SK-N-SH treated with all-trans-retinoic acid at 6 μM for 48 hours (cell line): ENCODE measurements at regions not wholly inside any gene's neighbourhood (a gene's known extent, or its start where the extent isn't known, plus 50 kb on each side); places are given as distances from the start of the nearest gene placed in this dataset.

Experiments used
- ARNTL ChIP-seq: fragments of 450-650 bp; formaldehyde crosslinking; IDR thresholded peaks from 2 replicates; pipeline ENCODE4 v1.5.0; 2020; ENCODE audit warnings: low read depth, mild to moderate bottlenecking, moderate library complexity, borderline replicate concordance
- CSDC2 ChIP-seq: fragments of 250-450 bp; sonication (Bioruptor Pico); IDR thresholded peaks from 2 replicates; pipeline ENCODE4 v1.5.0; 2020; ENCODE audit warnings: mild to moderate bottlenecking, moderate library complexity
- PPARA ChIP-seq: fragments of 250-450 bp; sonication (Bioruptor Pico); IDR thresholded peaks from 2 replicates; pipeline ENCODE4 v1.5.0; 2020; ENCODE audit warnings: mild to moderate bottlenecking, borderline replicate concordance
- SNAI2 ChIP-seq: fragments of 250-450 bp; sonication (Bioruptor Pico); IDR thresholded peaks from 2 replicates; pipeline ENCODE4 v1.5.0; 2020; ENCODE audit warnings: mild to moderate bottlenecking, moderate library complexity
- TOX ChIP-seq: fragments of 250-450 bp; sonication (Bioruptor Pico); IDR thresholded peaks from 2 replicates; pipeline ENCODE4 v1.8.0; 2021; ENCODE audit warnings: mild to moderate bottlenecking, moderate library complexity, borderline replicate concordance
- ZFP30 ChIP-seq: fragments of 450-650 bp; formaldehyde crosslinking; IDR thresholded peaks from 2 replicates; pipeline ENCODE4 v1.5.0; 2022; ENCODE audit warnings: mild to moderate bottlenecking, moderate library complexity
- ZNF70 ChIP-seq: fragments of 450-650 bp; formaldehyde crosslinking; IDR thresholded peaks from 2 replicates; pipeline ENCODE4 v1.5.0; 2020; ENCODE audit warnings: mild to moderate bottlenecking, moderate library complexity
- TF ChIP-seq, protein P1 (sequence below): fragments of 250-450 bp; sonication (Bioruptor Pico); IDR thresholded peaks from 2 replicates; pipeline ENCODE4 v1.5.1; 2020; ENCODE audit warnings: low read depth, mild to moderate bottlenecking, moderate library complexity
- TF ChIP-seq, protein P2 (sequence below): fragments of 250-450 bp; sonication (Bioruptor Pico); IDR thresholded peaks from 2 replicates; pipeline ENCODE4 v1.8.0; 2020; ENCODE audit warnings: mild to moderate bottlenecking, moderate library complexity, borderline replicate concordance

DNA sequence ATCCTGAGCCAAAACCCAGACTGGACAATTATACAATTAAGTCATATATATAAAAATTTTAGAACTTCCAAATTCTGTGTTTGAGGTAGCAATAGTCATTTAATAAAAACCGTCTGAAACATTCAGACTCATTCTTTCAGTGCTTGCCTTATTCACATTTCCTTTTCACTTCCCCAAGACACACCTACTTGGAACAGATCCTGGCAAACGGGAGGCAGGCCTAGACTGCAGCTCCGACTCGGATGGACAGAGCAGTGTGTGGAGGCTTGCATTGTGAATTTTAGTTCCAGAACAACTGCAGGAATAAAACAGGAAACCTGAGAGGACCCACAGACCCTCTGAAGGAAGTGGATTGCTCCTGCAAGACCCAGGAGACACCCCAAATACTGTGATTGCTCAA, 341.4 kb downstream of the CNTN3 start:
- no peak for TF ChIP-seq TOX (CRISPR knock-in tag)
- TF ChIP-seq SNAI2 (CRISPR knock-in tag): no peak
- no peak for TF ChIP-seq ZFP30 (CRISPR knock-in tag)
- TF ChIP-seq, protein P1, sequence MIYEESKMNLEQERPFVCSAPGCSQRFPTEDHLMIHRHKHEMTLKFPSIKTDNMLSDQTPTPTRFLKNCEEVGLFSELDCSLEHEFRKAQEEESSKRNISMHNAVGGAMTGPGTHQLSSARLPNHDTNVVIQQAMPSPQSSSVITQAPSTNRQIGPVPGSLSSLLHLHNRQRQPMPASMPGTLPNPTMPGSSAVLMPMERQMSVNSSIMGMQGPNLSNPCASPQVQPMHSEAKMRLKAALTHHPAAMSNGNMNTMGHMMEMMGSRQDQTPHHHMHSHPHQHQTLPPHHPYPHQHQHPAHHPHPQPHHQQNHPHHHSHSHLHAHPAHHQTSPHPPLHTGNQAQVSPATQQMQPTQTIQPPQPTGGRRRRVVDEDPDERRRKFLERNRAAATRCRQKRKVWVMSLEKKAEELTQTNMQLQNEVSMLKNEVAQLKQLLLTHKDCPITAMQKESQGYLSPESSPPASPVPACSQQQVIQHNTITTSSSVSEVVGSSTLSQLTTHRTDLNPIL: no peak
- TF ChIP-seq PPARA: no peak
- no peak for TF ChIP-seq ARNTL (CRISPR knock-in tag)
- TF ChIP-seq, protein P2, sequence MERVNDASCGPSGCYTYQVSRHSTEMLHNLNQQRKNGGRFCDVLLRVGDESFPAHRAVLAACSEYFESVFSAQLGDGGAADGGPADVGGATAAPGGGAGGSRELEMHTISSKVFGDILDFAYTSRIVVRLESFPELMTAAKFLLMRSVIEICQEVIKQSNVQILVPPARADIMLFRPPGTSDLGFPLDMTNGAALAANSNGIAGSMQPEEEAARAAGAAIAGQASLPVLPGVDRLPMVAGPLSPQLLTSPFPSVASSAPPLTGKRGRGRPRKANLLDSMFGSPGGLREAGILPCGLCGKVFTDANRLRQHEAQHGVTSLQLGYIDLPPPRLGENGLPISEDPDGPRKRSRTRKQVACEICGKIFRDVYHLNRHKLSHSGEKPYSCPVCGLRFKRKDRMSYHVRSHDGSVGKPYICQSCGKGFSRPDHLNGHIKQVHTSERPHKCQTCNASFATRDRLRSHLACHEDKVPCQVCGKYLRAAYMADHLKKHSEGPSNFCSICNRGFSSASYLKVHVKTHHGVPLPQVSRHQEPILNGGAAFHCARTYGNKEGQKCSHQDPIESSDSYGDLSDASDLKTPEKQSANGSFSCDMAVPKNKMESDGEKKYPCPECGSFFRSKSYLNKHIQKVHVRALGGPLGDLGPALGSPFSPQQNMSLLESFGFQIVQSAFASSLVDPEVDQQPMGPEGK: no peak
- no peak for TF ChIP-seq ZNF70 (CRISPR knock-in tag)
- TF ChIP-seq CSDC2 (CRISPR knock-in tag): no peak
